GM13976 (cell line): ENCODE measurements at regions not wholly inside any gene's neighbourhood (a gene's known extent, or its start where the extent isn't known, plus 50 kb on each side); places are given as distances from the start of the nearest gene placed in this dataset.

Source experiments
- DNase-seq: peaks from one replicate; pipeline ENCODE4 v3.0.0; 2012; ENCODE audit warnings: low spot score
- CTCF ChIP-seq: IDR thresholded peaks from 2 replicates; pipeline ENCODE4 v1.5.1; 2012; ENCODE audit warnings: borderline replicate concordance, mild to moderate bottlenecking; ENCODE audit not compliant: insufficient read depth; ENCODE audit errors: extremely low read depth, missing control alignments, control extremely low read depth
- in situ Hi-C: fragments of 300-500 bp; cut with MboI; formaldehyde crosslinking; loops from one replicate; pipeline ENCODE4 v1.12.0; 2022; ENCODE audit warnings: low sequenced_read_pairs, mixed read lengths, inconsistent platforms; ENCODE audit not compliant: unreplicated experiment

- TF ChIP-seq CTCF, result no peak
- DNase-seq, result no peak
- in situ Hi-C loops, result no loop called here
These were observed 153.3 kb upstream of the NECTIN1 start for GRCh38 chr11:119882316-119882715.

- no peak for DNase-seq
- in situ Hi-C loops, result no loop called here
- TF ChIP-seq CTCF, result no peak
These were observed 151.9 kb upstream of the NECTIN1 start for GRCh38 chr11:119880873-119881272.

- DNase-seq, result no peak
- in situ Hi-C loops, result no loop called here
- no peak for TF ChIP-seq CTCF
These were observed 151.1 kb upstream of the NECTIN1 start for GRCh38 chr11:119880143-119880542.

GRCh38 chr11:119878990-119879389 lies 150.0 kb upstream of the NECTIN1 start:
- no peak for DNase-seq
- TF ChIP-seq CTCF, result no peak
- in situ Hi-C loops, result no loop called here

GRCh38 chr11:119876841-119877240 lies 147.8 kb upstream of the NECTIN1 start:
- no peak for TF ChIP-seq CTCF
- in situ Hi-C loops, result no loop called here
- DNase-seq, result no peak

GRCh38 chr11:119875841-119876600 lies 147.0 kb upstream of the NECTIN1 start:
- in situ Hi-C loops, result no loop called here
- DNase-seq, result no peak
- no peak for TF ChIP-seq CTCF

GRCh38 chr11:119874660-119875238 lies 145.7 kb upstream of the NECTIN1 start:
- no peak for TF ChIP-seq CTCF
- no peak for DNase-seq
- in situ Hi-C loops, result no loop called here
